NCI-H748 treated with DMSO at 0.1 percent for 48 hours (cell line): ENCODE measurements at regions not wholly inside any gene's neighbourhood (a gene's known extent, or its start where the extent isn't known, plus 50 kb on each side); places are given as distances from the start of the nearest gene placed in this dataset.

ENCODE experiments used
- DNase-seq: peaks from one replicate; lab custom pipeline; 2025; lab: John Stamatoyannopoulos, UW

GRCh38 chr3:144380849-144381248 lies 409.2 kb downstream of the DIPK2A start:
- no peak for DNase-seq

GRCh38 chr3:144381607-144382006 lies 410.0 kb downstream of the DIPK2A start:
- DNase-seq, result no peak

- no peak for DNase-seq
These were observed 412.8 kb downstream of the DIPK2A start for GRCh38 chr3:144384241-144384979.

GRCh38 chr3:144390786-144391185 lies 419.2 kb downstream of the DIPK2A start:
- DNase-seq, result no peak

- DNase-seq, result no peak
These were observed 419.6 kb downstream of the DIPK2A start for GRCh38 chr3:144391236-144391635.

GRCh38 chr3:144394032-144394431 lies 422.4 kb downstream of the DIPK2A start:
- DNase-seq, result no peak

- no peak for DNase-seq
These were observed 430.8 kb downstream of the DIPK2A start for GRCh38 chr3:144402430-144402829.

- DNase-seq, result no peak
These were observed 431.4 kb downstream of the DIPK2A start for GRCh38 chr3:144403040-144403457.

GRCh38 chr3:144407335-144407734 lies 435.7 kb downstream of the DIPK2A start:
- no peak for DNase-seq

- no peak for DNase-seq
These were observed 437.7 kb downstream of the DIPK2A start for GRCh38 chr3:144409319-144409718.

GRCh38 chr3:144413068-144413467 lies 441.4 kb downstream of the DIPK2A start:
- DNase-seq, result no peak

- no peak for DNase-seq
These were observed 443.9 kb downstream of the DIPK2A start for GRCh38 chr3:144415492-144415891.

GRCh38 chr3:144424606-144425005 lies 453.0 kb downstream of the DIPK2A start:
- no peak for DNase-seq

- DNase-seq, result no peak
These were observed 454.7 kb downstream of the DIPK2A start for GRCh38 chr3:144426366-144426765.

- no peak for DNase-seq
These were observed 455.3 kb downstream of the DIPK2A start for GRCh38 chr3:144426967-144427366.

- DNase-seq, result no peak
These were observed 458.1 kb downstream of the DIPK2A start for GRCh38 chr3:144429719-144430121.

GRCh38 chr3:144431134-144431533 lies 459.5 kb downstream of the DIPK2A start:
- no peak for DNase-seq

- DNase-seq, result no peak
These were observed 461.4 kb downstream of the DIPK2A start for GRCh38 chr3:144433006-144433405.

- DNase-seq, result no peak
These were observed 466.4 kb downstream of the DIPK2A start for GRCh38 chr3:144437989-144438388.

GRCh38 chr3:144444061-144444460 lies 472.4 kb downstream of the DIPK2A start:
- DNase-seq, result no peak

- no peak for DNase-seq
These were observed 472.9 kb downstream of the DIPK2A start for GRCh38 chr3:144444546-144444945.

GRCh38 chr3:144455841-144456440 lies 484.3 kb downstream of the DIPK2A start:
- no peak for DNase-seq

- no peak for DNase-seq
These were observed 486.1 kb downstream of the DIPK2A start for GRCh38 chr3:144457758-144458157.

GRCh38 chr3:144458283-144458682 lies 486.7 kb downstream of the DIPK2A start:
- no peak for DNase-seq
